K562 (cell line): ENCODE measurements at regions not wholly inside any gene's neighbourhood (a gene's known extent, or its start where the extent isn't known, plus 50 kb on each side); places are given as distances from the start of the nearest gene placed in this dataset.

Source experiments
- ATAC-seq: fragments of 200-7000 bp; cut with Tn5 transposase; 3 replicates; pipeline ENCODE4 v1.9.1; 2020; ENCODE audit warnings: moderate library complexity
- BruUV-seq: library from RNA; stranded (reverse); fragments of 400-500 nt; replicated peaks from 2 replicates; lab custom pipeline; 2021; lab: Mats Ljungman, UMichigan
- CTCF ChIA-PET: fragments of 300-600 bp; formaldehyde crosslinking; extraction: SDS; loops from one replicate; lab custom pipeline; 2021; ENCODE audit warnings: low intra/inter-chr PET ratio; lab: Yijun Ruan, JAX
- POLR2A ChIA-PET: fragments of 300-600, 350-650 bp; sonication (Branson Sonifier 250); formaldehyde crosslinking; extraction: SDS; loops from one replicate; lab custom pipeline; 2021; ENCODE audit warnings: antibody characterized with exemption, inconsistent platforms; lab: Yijun Ruan, JAX
- DNase-seq, 4 experiments: peaks; one replicate each; pipeline versions ENCODE4 v3.0.0 to v3.0.0-alpha.2; 2011 to 2018; ENCODE audit warnings: low spot score in 3 of 4, mixed read lengths in 3 of 4; ENCODE audit errors: extremely low read depth in 1 of 4
- FAIRE-seq: peaks from 2 replicates; lab custom pipeline; 2011; peaks lifted over from hg19 to GRCh38; lab: Jason Lieb, UNC
- H2AFZ ChIP-seq: 2 replicates; pipeline ENCODE4 v1.6.0; 2011; ENCODE audit warnings: low read depth, low read length, control low read depth, inconsistent platforms
- H3K27ac ChIP-seq: fragments of 200-600 bp; 3 replicates; pipeline ENCODE4 v1.8.0; 2011; ENCODE audit warnings: low read depth, mild to moderate bottlenecking, control low read depth, inconsistent platforms, low read length, moderate library complexity, mixed read lengths; ENCODE audit errors: extremely low read depth
- H3K27me3 ChIP-seq, 2 experiments: fragments of 300-600 bp in 1 of 2; 2 replicates in 1 of 2; 3 replicates in 1 of 2; pipeline versions ENCODE4 v1.6.0 to v1.8.0; 2011; ENCODE audit warnings: inconsistent platforms in 2 of 2, low read length in 2 of 2, mild to moderate bottlenecking in 1 of 2, mixed read lengths in 1 of 2, moderate library complexity in 1 of 2; ENCODE audit not compliant: control insufficient read depth in 2 of 2, insufficient read depth in 2 of 2
- H3K36me3 ChIP-seq: fragments of 300-600 bp; 3 replicates; pipeline ENCODE4 v1.8.0; 2011; ENCODE audit warnings: mild to moderate bottlenecking, low read length, inconsistent platforms; ENCODE audit not compliant: control insufficient read depth, insufficient read depth
- H3K4me1 ChIP-seq, 2 experiments: fragments of 200-600 bp in 1 of 2; replicated peaks in 1 of 2; 2 replicates in 1 of 2; 3 replicates in 1 of 2; pipeline versions ENCODE4 v1.5.1 to v1.8.0; 2011; ENCODE audit warnings: inconsistent platforms in 2 of 2, low read length in 2 of 2, mild to moderate bottlenecking in 1 of 2, mixed read lengths in 1 of 2, moderate library complexity in 1 of 2; ENCODE audit not compliant: control insufficient read depth in 2 of 2, insufficient read depth in 2 of 2
- H3K4me2 ChIP-seq: 2 replicates; pipeline ENCODE4 v1.6.1; 2011; ENCODE audit warnings: low read length, control low read depth, inconsistent platforms, mixed read lengths; ENCODE audit not compliant: insufficient read depth
- H3K4me3 ChIP-seq: fragments of 200-600 bp; sonication (generic), shearing (Covaris generic); 2 replicates; pipeline ENCODE4 v1.5.1; 2016; ENCODE audit warnings: control low read depth, inconsistent platforms
- H3K79me2 ChIP-seq: fragments of 200-600 bp; 3 replicates; pipeline ENCODE4 v1.8.0; 2011; ENCODE audit warnings: low read length, inconsistent platforms; ENCODE audit not compliant: control insufficient read depth, insufficient read depth
- H3K9ac ChIP-seq, 2 experiments: 2 replicates each; pipeline versions ENCODE4 v1.6.0 to v1.6.1; 2011; ENCODE audit warnings: low read depth in 2 of 2, low read length in 2 of 2, control low read depth in 1 of 2, inconsistent platforms in 1 of 2, mild to moderate bottlenecking in 1 of 2, mixed read lengths in 1 of 2; ENCODE audit not compliant: insufficient read depth in 1 of 2
- H3K9me1 ChIP-seq: one replicate; pipeline ENCODE4 v1.6.0; 2011; ENCODE audit warnings: inconsistent platforms, mild to moderate bottlenecking, low read length, moderate library complexity; ENCODE audit not compliant: control insufficient read depth, insufficient read depth
- H3K9me3 ChIP-seq: replicated peaks from 2 replicates; pipeline ENCODE4 v1.5.1; 2011; ENCODE audit warnings: low read depth, low read length, inconsistent platforms; ENCODE audit not compliant: control insufficient read depth, insufficient read depth
- H4K20me1 ChIP-seq: replicated peaks from 2 replicates; pipeline ENCODE4 v1.6.1; 2011; ENCODE audit warnings: low read length, inconsistent platforms, mixed read lengths; ENCODE audit not compliant: control insufficient read depth, insufficient read depth
- CBX8 ChIP-seq: fragments of 200-600 bp; sonication (generic); IDR thresholded peaks from 2 replicates; pipeline ENCODE4 v1.6.1; 2012; ENCODE audit warnings: borderline replicate concordance, mixed run types, low read depth, mild to moderate bottlenecking, moderate library complexity, mixed read lengths, low read length, control low read depth, inconsistent platforms; ENCODE audit not compliant: poor library complexity, severe bottlenecking; ENCODE audit errors: extremely low read depth
- CXXC5 ChIP-seq: fragments of 250-450 bp; sonication (Bioruptor Pico); IDR thresholded peaks from 2 replicates; pipeline ENCODE4 v1.8.0; 2022; ENCODE audit warnings: inconsistent platforms, mild to moderate bottlenecking, moderate library complexity
- E2F1 ChIP-seq: sonication (generic); formaldehyde crosslinking; IDR thresholded peaks from 2 replicates; pipeline ENCODE4 v1.8.1; 2023; ENCODE audit warnings: mild to moderate bottlenecking, missing genetic modification reagents, moderate library complexity
- EP400 ChIP-seq: fragments of 450-650 bp; IDR thresholded peaks from 2 replicates; pipeline ENCODE4 v1.6.1; 2017; ENCODE audit warnings: antibody characterized with exemption, mild to moderate bottlenecking, moderate library complexity
- ETV6 ChIP-seq, 3 experiments: fragments of 150-350 bp in 1 of 3; sonication (generic) in 1 of 3; formaldehyde crosslinking in 1 of 3; IDR thresholded peaks; 2 replicates each; pipeline versions ENCODE4 v1.6.1 to v1.8.0; 2014 to 2022; ENCODE audit warnings: borderline replicate concordance in 2 of 3, low read depth in 2 of 3, antibody characterized with exemption in 1 of 3, low read length in 1 of 3, mild to moderate bottlenecking in 1 of 3, missing genetic modification reagents in 1 of 3
- MYC ChIP-seq, 2 experiments: fragments of 250-450 bp in 1 of 2; sonication (Bioruptor Pico) in 1 of 2; IDR thresholded peaks; 2 replicates each; pipeline versions ENCODE4 v1.5.1 to v1.6.1; 2012 to 2021; ENCODE audit warnings: low read depth in 2 of 2, borderline replicate concordance in 1 of 2, improper control_type of control experiment in 1 of 2, low read length in 1 of 2, mild to moderate bottlenecking in 1 of 2, moderate library complexity in 1 of 2
- NR1H2 ChIP-seq: sonication (generic); formaldehyde crosslinking; IDR thresholded peaks from 2 replicates; pipeline ENCODE4 v1.4.0; 2020; ENCODE audit warnings: mild to moderate bottlenecking, missing genetic modification reagents
- TAF7 ChIP-seq: fragments of 450-650 bp; IDR thresholded peaks from 2 replicates; pipeline ENCODE4 v1.6.1; 2016; ENCODE audit warnings: missing genetic modification characterization, missing compliant biosample characterization
- TARDBP ChIP-seq: fragments of 450-650 bp; IDR thresholded peaks from 2 replicates; pipeline ENCODE4 v1.6.1; 2016
- ZBTB33 ChIP-seq: sonication (generic); formaldehyde crosslinking; IDR thresholded peaks from 2 replicates; pipeline ENCODE4 v1.8.1; 2023; ENCODE audit warnings: mild to moderate bottlenecking, missing genetic modification reagents
- ZFP36 ChIP-seq: fragments of 150-350 bp; IDR thresholded peaks from 2 replicates; pipeline ENCODE4 v1.6.1; 2018; ENCODE audit warnings: low read length, low read depth; ENCODE audit not compliant: partially characterized antibody
- ZNF133 ChIP-seq: fragments of 250-450 bp; sonication (Bioruptor Pico); IDR thresholded peaks from 2 replicates; pipeline ENCODE4 v1.4.0; 2020; ENCODE audit warnings: mild to moderate bottlenecking
- ZNF146 ChIP-seq: IDR thresholded peaks from one replicate; pipeline ENCODE4 v1.6.1; 2018; ENCODE audit warnings: missing compliant biosample characterization; ENCODE audit not compliant: unreplicated experiment
- ZNF277 ChIP-seq: fragments of 250-450 bp; sonication (Bioruptor Pico); IDR thresholded peaks from 2 replicates; pipeline ENCODE4 v1.8.0; 2022; ENCODE audit warnings: inconsistent platforms, mild to moderate bottlenecking, moderate library complexity, borderline replicate concordance
- ZNF79 ChIP-seq: fragments of 250-450 bp; sonication (Bioruptor Pico); IDR thresholded peaks from 2 replicates; pipeline ENCODE4 v1.4.0; 2020; ENCODE audit warnings: low read depth, mild to moderate bottlenecking, moderate library complexity
- WGBS: fragments of 100-300 bp; shearing (Covaris generic); methylation state at CpG from one replicate; pipeline ENCODE4 v1.1.6; 2016; ENCODE audit warnings: low coverage, mixed read lengths; ENCODE audit not compliant: insufficient coverage; ENCODE audit errors: missing lambda C conversion rate; 5-methylcytosine and 5-hydroxymethylcytosine counted together
- in situ Hi-C: fragments of 300-500 bp; cut with MboI; formaldehyde crosslinking; loops from 4 replicates; pipeline ENCODE4 v1.15.0; 2018; ENCODE audit warnings: inconsistent platforms, mixed read lengths
- intact Hi-C: fragments of 100-400 bp; cut with micrococcal nuclease; formaldehyde crosslinking; loops from 2 replicates; pipeline ENCODE4 v1.14.2; 2022

- no peak for TF ChIP-seq ZBTB33 (CRISPR knock-in tag)
Measured at GRCh38 chr4:53656421-53656981, 65.2 kb upstream of the LNX1 start (continued).

GRCh38 chr4:53654300-53654758 is 63.0 kb upstream of the LNX1 start:
- Histone ChIP-seq H3K4me1 (no peaks in the 10 kb centered on the region; a peak in 1 of 5 replicates), H3K9ac (no peak overlapping the region), H3K9me3 (no peaks in the 10 kb centered on the region), H3K4me3 (no peak overlapping the region), H3K79me2 (no peaks in the 10 kb centered on the region), H3K36me3 (no peaks in the 10 kb centered on the region), H3K4me2 (no peak overlapping the region), H4K20me1 (no peaks in the 10 kb centered on the region), H2AFZ (no peak overlapping the region), H3K27ac (no peak overlapping the region), H3K9me1 (no peaks in the 10 kb centered on the region), H3K27me3 (peaks cover 3 to 18% of the 10 kb centered on the region in 2 experiments; a peak in 2 of 5 replicates)
- ATAC-seq (no peak), FAIRE-seq (no peak), DNase-seq (no peak)
- ChIA-PET POLR2A (no interaction called here), CTCF (no interaction called here)
- no TSS peak for BruUV-seq
- in situ Hi-C loops: no loop called here
- whole genome bisulfite sequencing: 0% methylated on average over 5 of the region's 5 CpGs
- intact Hi-C loops: loop anchor here (10.0 kb wide), 1 partner anchor 640 kb away; no protein-coding TSS in a partner anchor
- TF ChIP-seq TAF7 (no peak), ZNF146 (CRISPR knock-in tag) (no peak), ZNF277 (CRISPR knock-in tag) (no peak), MYC (IDR thresholded peaks at IDR 0.05; ENCODE audit: low read depth, low read length) (no peak), MYC (CRISPR knock-in tag; IDR thresholded peaks at IDR 0.05; ENCODE audit: borderline replicate concordance, low read depth) (no peak), ZFP36 (no peak), NR1H2 (CRISPR knock-in tag) (no peak), EP400 (no peak), E2F1 (CRISPR knock-in tag) (no peak), ZNF133 (CRISPR knock-in tag) (no peak), ETV6 (IDR thresholded peaks at IDR 0.05; ENCODE audit: borderline replicate concordance in 1 of 2, low read depth in 2 of 2, low read length in 1 of 2) (no peak), ETV6 (CRISPR knock-in tag; IDR thresholded peaks at IDR 0.05; ENCODE audit: borderline replicate concordance) (no peak), CXXC5 (CRISPR knock-in tag) (no peak), CBX8 (no peak), ZNF79 (CRISPR knock-in tag) (no peak), TARDBP (no peak)
